NCI-H1417 treated with DMSO at 0.1 percent for 48 hours (cell line): ENCODE measurements at regions not wholly inside any gene's neighbourhood (a gene's known extent, or its start where the extent isn't known, plus 50 kb on each side); places are given as distances from the start of the nearest gene placed in this dataset.

Source experiments
- DNase-seq: peaks from one replicate; lab custom pipeline; 2025; lab: John Stamatoyannopoulos, UW

DNA sequence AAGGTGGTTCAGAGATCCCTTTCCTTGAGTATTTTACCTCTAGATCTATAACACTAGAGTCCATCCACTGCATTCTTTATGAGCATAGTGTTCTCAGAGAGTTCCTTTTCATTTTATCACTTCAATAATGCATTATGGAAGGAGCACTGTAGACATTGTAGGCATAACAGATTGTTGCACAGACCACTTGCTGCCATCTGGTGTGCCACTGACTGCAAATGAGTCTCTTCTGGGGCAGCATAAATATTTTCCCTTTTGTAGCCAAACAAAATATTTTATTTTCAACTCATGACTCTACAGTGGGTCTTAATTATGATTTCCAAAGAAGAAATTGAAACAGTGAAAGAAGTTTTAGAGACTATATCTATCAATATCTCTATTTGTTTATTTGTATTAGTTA lies 290.4 kb downstream of the OLFM3 start:
- no peak for DNase-seq

DNA sequence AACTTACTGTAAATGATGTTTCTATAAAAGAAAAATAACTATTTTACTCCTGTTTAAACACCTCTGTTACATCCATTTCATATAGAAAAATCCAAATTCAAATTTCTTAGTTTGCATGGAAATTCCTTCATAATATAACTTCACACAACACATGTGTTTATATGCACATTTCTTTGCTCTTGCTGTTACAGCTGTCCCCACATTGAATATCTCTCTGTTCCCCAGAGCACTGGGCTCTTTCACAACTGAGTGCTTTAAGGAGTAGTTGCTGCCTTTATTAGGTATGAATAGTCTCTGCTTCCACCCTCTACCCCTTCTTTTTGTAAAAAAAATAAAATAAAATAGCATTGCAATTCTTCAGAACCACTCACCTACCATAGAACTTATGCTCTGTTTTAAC lies 287.0 kb downstream of the OLFM3 start:
- no peak for DNase-seq

DNA sequence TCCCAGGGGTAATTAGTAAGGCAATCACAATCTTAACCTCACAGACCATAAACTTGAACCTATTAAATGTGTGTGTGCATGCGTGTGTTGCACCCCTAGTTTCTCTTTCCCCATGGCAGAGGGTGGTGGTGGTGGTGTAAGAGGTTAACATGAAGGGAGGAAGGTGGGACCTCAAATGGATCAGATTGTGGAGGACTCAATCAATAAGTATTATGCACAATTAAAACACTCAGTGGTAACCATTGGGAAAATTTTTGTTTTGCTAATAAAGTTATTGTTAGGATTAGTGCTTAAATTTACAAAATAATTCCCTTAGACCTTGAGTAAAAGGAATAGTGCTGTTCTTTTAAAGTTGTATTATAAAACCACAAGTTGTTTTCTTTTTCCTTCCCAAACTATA lies 283.0 kb downstream of the OLFM3 start:
- no peak for DNase-seq

DNA sequence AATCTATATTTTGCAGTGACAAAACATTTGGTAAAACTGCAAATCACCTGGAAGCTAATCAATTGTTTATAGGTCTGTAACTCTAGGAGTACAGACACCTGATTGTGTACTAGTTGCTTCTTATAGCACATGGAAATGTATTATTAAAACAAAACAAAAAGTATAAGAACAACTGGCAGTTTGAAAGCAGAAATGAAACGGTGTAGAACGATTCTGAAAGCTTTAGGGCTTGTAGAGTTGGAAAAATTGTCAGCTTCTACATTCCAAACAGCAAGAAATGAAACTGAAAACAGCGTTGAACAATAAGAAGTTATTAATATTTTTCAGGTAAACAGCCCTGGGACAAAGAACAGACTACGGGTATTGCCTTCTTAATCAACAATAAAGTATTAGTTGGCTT lies 273.3 kb downstream of the OLFM3 start:
- no peak for DNase-seq

DNA sequence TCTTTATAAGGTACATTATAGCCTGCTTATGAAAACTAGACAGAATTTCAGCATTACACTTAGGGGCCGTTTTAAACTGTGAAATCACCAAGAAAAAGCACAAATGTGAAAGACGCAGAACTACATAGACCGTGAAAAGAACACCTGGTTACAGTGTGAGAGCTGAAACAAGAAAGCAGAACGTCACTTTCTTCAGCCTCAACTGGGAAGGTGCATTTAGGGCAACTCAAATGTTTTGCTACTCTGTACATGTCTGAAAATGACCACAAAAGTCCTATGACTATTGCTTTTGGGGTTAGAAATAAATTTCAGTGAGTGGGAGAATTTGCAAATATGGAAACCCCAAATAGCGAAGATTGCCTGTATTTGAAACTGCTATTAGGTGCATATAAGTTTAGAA lies 268.7 kb downstream of the OLFM3 start:
- DNase-seq = no peak

DNA sequence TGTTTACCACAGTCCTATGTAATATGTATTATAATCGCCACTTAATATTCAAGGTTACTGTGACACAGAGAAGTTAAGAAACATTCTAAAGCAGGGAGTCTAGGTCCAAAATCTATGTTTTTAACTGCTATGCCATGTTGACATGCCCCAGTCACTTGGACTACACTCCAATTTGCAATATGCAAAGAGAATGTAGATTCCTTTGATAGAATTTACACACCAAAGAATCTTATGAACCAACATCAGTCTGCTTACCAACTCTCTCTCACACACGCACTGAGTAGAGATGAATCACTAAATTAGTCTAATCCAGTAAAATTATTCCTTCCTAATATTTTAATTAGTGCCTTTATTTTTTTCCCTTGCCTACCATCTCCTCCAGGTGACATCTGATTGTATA lies 266.2 kb downstream of the OLFM3 start:
- no peak for DNase-seq

DNA sequence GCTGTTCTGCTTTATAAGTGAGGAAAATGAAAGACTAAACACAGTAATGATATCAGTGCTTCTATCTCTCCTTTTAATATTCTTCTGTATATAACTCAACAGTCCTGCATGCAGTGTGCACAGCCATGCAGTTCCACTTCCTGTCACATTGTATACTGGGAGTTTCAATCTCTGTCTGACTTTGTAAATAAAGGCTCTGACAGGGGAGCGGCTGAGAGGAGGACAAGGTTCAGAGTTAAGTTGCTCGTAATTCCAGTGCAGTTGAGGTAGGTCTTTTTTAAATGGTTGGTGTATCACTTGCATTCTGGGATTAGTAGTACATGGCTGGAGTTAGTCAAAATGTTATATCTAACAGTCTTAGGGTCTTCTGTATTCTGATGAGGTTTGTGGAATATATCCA lies 264.5 kb downstream of the OLFM3 start:
- DNase-seq = no peak

DNA sequence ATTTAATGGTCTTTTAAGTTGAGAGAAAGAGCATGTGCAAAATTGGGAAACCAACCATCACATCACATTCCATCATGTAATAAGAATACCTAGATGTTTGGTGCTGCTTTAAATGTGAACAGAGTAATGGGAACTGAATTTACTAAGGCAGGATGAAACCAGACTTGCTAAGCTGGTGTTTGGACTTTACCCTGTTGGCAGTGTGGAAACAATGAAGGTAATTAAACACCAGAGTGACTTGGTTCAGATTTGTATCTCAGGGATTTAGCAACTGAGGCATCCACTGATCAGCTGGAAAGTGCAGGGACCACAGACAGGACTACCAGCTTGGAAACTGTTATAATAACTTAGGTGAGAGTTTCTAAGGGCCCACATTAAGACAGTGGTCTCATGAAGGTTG lies 263.4 kb downstream of the OLFM3 start:
- no peak for DNase-seq

DNA sequence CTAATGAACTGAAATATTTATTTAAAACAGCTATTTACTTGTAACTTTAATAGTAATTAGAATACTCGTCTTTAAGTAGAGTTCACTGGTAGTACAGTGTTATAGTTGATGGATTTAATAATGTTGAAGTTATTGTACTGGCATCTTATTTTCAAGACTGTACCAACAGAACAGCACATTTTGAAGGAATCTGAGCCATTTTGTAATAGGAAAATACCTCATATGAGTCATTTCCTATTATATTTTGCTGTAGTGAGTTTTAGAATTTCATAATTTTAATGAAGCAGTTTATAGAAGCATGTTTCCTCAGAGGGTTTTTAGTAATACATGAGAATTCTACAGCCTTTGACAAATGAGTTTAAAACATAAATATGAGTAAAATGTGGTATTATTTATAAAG lies 258.3 kb downstream of the OLFM3 start:
- no peak for DNase-seq

DNA sequence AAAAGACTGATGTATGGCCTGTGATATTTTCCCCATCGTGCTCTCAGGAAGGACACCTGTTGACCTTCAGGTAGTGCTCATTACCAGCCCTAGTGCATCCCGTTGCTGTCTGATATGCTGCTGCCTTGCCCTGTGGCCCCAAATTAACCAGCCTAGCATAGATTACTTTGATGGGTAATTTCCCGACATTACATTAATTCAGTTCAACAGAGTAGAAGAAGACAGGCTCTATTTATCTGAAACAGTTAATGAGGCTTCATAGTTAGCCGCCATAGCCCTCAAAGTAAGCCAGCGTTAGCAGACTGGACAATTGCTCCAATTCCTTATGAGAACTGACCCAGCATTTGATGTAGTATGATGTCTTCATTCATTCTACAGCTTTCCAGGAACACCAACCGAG lies 257.6 kb downstream of the OLFM3 start:
- no peak for DNase-seq

DNA sequence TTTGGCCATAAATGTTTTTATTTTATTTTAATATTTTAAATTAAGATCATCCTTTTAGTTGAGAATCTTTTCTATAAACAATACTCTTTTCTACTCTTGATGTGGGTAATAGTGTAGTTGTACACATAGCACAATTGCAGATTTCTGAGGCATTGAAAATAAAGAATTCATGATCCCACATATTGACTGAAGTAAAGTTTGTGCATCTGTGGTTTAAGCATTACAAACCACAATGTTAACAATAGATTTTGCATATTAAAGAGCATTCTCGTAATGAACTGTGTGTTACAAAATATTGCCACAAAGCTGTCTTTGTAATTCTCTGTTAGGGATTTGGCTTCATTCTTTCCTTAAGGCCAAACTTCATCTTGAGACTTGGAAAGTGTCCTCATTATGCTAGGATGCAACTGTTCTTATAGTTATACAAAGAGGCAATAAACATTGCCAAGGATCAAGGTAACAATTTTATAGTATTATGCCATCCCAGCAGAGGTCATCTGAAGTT lies 256.8 kb downstream of the OLFM3 start:
- DNase-seq = no peak

DNA sequence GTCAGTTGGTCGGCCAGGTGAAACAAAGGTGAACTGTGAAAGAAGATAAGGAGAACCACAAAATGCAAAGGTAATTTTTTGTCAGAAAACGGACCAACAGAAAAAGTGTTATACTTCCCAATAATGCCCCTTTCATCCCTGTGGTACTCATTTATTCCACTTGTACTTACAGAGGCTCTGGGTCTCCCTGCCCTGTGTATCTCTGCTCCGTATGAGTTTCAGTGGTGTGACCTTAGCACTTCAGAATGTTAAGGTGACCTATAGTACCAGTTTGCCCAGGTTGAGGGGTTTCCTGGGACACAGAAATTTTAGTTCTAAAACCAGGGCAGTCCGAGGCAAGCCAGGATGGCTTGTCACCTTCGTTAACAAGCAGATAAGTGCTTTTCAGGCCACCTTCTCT lies 254.8 kb downstream of the OLFM3 start:
- DNase-seq = no peak

DNA sequence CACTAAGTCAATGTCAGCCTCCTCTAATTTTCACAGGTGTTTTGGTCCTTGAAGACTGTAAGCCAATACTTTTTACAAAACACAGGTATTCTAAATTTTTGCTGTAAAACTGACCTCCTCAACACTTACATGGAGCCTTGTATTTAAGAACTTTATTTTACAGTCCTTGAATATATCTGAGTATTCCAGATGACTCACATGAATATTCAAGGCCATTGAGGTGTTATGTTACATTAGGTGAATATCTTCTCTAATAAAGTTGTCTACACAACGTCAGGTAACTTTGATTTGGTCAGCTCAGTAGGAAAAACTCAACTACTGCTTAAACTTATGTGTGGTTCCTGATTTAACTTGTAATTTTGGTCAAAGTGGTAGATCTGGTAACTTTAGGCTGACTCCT lies 254.2 kb downstream of the OLFM3 start:
- DNase-seq = no peak

DNA sequence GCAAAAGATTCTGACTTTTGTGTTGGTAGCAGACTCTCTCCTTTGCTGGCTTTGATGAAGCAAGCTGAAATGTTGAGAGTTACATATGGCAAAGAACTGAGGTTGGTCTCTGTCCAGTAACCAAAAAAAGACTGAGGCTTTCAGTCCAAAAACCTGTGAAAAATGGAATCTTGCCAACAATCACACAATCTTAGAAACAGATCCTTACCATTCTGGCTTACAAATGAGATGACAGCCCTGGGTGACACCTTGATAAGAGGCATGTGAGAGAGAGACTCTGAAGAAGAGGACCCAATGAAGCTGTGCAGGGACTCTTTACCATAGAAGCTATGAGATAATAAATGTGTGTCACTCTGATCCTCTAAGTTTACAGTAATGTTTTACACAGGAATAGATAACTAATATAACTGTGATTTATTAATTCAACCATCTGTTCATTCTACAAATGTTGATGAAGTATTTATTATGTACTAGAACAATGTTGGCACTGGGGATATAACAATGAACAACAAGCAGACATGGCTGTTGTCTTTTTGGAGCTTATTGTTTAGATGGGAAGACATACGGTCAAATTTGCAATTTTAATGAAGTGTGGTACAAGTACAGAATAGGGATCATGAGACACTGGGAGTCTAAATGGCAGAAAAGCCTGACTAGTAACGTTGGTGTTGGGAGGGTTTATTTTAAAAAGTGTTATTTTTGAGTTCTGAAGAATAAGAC lies 251.0 kb downstream of the OLFM3 start:
- DNase-seq = no peak

DNA sequence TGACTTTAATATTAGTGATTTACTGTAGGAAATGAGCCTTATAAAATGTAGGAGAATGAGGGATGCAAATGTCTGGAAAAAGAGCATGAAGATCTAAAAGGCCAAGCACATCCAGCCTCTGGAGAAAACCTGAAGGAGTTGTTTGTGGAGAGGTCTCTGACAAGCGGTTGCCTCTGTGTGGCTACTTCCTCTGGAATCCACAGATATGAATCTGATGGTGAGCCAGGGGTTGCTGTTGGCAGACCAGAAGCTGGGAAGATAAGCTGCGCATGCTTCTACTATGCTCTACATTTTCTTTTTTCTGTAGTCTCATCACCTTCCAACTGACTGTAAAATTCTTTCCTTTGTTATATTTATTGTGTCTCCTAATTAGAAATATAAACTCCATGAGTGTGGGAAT lies 248.6 kb downstream of the OLFM3 start:
- DNase-seq = no peak
